ENCODE measurements at regions not wholly inside any gene's neighbourhood (a gene's known extent, or its start where the extent isn't known, plus 50 kb on each side); places are given as distances from the start of the nearest gene placed in this dataset.

DNA sequence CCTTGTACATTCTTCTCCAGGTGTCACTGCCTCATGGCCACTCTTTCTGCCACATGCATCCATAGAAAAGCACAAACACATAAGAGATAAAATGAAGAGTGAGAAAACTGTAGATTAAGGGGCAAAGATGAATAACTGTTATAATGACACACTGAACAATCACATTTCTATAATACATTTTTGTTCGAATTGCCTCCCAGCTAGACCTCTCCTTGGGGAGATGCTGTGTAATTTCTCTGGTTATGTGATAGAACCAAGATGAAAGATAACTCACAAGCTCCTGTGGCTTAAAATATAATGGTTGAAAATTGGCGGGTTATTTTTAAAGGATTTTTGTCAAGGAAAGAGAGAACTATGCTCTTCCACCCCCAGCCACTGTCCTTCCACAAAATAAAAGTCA is 60.2 kb upstream of the STEAP1 start:
- TF ChIP-seq, protein P1, sequence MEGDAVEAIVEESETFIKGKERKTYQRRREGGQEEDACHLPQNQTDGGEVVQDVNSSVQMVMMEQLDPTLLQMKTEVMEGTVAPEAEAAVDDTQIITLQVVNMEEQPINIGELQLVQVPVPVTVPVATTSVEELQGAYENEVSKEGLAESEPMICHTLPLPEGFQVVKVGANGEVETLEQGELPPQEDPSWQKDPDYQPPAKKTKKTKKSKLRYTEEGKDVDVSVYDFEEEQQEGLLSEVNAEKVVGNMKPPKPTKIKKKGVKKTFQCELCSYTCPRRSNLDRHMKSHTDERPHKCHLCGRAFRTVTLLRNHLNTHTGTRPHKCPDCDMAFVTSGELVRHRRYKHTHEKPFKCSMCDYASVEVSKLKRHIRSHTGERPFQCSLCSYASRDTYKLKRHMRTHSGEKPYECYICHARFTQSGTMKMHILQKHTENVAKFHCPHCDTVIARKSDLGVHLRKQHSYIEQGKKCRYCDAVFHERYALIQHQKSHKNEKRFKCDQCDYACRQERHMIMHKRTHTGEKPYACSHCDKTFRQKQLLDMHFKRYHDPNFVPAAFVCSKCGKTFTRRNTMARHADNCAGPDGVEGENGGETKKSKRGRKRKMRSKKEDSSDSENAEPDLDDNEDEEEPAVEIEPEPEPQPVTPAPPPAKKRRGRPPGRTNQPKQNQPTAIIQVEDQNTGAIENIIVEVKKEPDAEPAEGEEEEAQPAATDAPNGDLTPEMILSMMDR (IDR thresholded peaks at IDR 0.05; ENCODE audit: low read depth, low read length): no peak
- TF ChIP-seq EZH2phosphoT487 (IDR thresholded peaks at IDR 0.05; ENCODE audit: low read depth): no peak

All from OCI-LY3 (cell line).